CD4-positive, alpha-beta T cell (primary cell): ENCODE measurements at regions not wholly inside any gene's neighbourhood (a gene's known extent, or its start where the extent isn't known, plus 50 kb on each side); places are given as distances from the start of the nearest gene placed in this dataset.

Experiments used
- ATAC-seq: fragments of 200-7000 bp; cut with Tn5 transposase; one replicate; pipeline ENCODE4 v1.10.0; 2022; ENCODE audit warnings: mild to moderate bottlenecking; ENCODE audit not compliant: poor library complexity
- CTCF ChIA-PET: fragments of 350-600 bp; sonication (Branson Sonifier 250); formaldehyde crosslinking; loops from one replicate; lab custom pipeline; 2021; ENCODE audit warnings: antibody characterized with exemption, inconsistent platforms; lab: Charles Lee
- POLR2A ChIA-PET: fragments of 350-600 bp; sonication (Branson Sonifier 250); formaldehyde crosslinking; loops from one replicate; lab custom pipeline; 2021; ENCODE audit warnings: antibody characterized with exemption, inconsistent platforms; lab: Charles Lee
- DNase-seq, 14 experiments: peaks; one replicate each; pipeline ENCODE4 v3.0.0-alpha.2; 2013 to 2020; ENCODE audit warnings: mixed read lengths in 2 of 14
- H3K27ac ChIP-seq, 2 donors: one replicate each; pipeline versions ENCODE4 v1.5.1 to v1.7.0; 2013; ENCODE audit warnings: low read length in 2 of 2, low read depth in 1 of 2, mild to moderate bottlenecking in 1 of 2
- H3K27me3 ChIP-seq, 2 experiments: 1 replicate in 1 of 2; 2 replicates in 1 of 2; pipeline versions ENCODE4 v1.6.1 to v1.7.0; 2013; ENCODE audit warnings: low read length in 2 of 2, control low read depth in 1 of 2, mild to moderate bottlenecking in 1 of 2, moderate library complexity in 1 of 2; ENCODE audit not compliant: insufficient read depth in 2 of 2, control insufficient read depth in 1 of 2
- H3K36me3 ChIP-seq: one replicate; pipeline ENCODE4 v1.6.1; 2013; ENCODE audit warnings: low read length, control low read depth; ENCODE audit not compliant: insufficient read depth
- H3K4me1 ChIP-seq: one replicate; pipeline ENCODE4 v1.6.1; 2013; ENCODE audit warnings: low read length, control low read depth; ENCODE audit not compliant: insufficient read depth
- H3K4me3 ChIP-seq: one replicate; pipeline ENCODE4 v1.5.1; 2013; ENCODE audit warnings: mild to moderate bottlenecking, low read length, moderate library complexity
- H3K9me3 ChIP-seq, 2 experiments: 1 replicate in 1 of 2; 2 replicates in 1 of 2; pipeline versions ENCODE4 v1.6.1 to v1.7.0; 2013; ENCODE audit warnings: low read length in 2 of 2, mild to moderate bottlenecking in 2 of 2, control low read depth in 1 of 2, moderate library complexity in 1 of 2; ENCODE audit not compliant: control insufficient read depth in 1 of 2, insufficient read depth in 1 of 2
- H3K27ac Mint-ChIP-seq: one replicate; pipeline ENCODE4 v1.8.0; 2020; ENCODE audit warnings: mixed read lengths
- H3K27me3 Mint-ChIP-seq: one replicate; pipeline ENCODE4 v1.8.0; 2021; ENCODE audit warnings: mixed read lengths
- H3K36me3 Mint-ChIP-seq: one replicate; pipeline ENCODE4 v1.8.0; 2021; ENCODE audit warnings: low read depth, mixed read lengths
- H3K4me1 Mint-ChIP-seq: one replicate; pipeline ENCODE4 v1.8.0; 2021; ENCODE audit warnings: low read depth, mixed read lengths
- H3K4me3 Mint-ChIP-seq: one replicate; pipeline ENCODE4 v1.8.0; 2020; ENCODE audit warnings: mild to moderate bottlenecking, mixed read lengths
- H3K9me3 Mint-ChIP-seq: one replicate; pipeline ENCODE4 v1.8.0; 2020; ENCODE audit warnings: mixed read lengths
- CTCF ChIP-seq: fragments of 200-600 bp; IDR thresholded peaks from one replicate; pipeline ENCODE4 v1.8.0; 2022; ENCODE audit warnings: antibody characterized with exemption, mild to moderate bottlenecking
- intact Hi-C, 2 experiments: fragments of 100-400 bp; cut with DNase I in 1 of 2; cut with micrococcal nuclease in 1 of 2; formaldehyde crosslinking; loops; one replicate each; pipeline versions ENCODE4 v1.15.1 to v1.9.0; 2023 to 2025; cut with DNase I, micrococcal nuclease

- Histone ChIP-seq H3K9me3 (peaks cover 0 to 4% of the 10 kb centered on the region in 2 experiments), H3K27me3 (no peaks in the 10 kb centered on the region), H3K36me3 (no peaks in the 10 kb centered on the region), H3K27ac (no peak overlapping the region), H3K4me3 (no peak overlapping the region), H3K4me1 (no peaks in the 10 kb centered on the region)
- H3K36me3 Mint-ChIP-seq = no peaks in the 10 kb centered on the region
- H3K27me3 Mint-ChIP-seq = no peaks in the 10 kb centered on the region
- H3K4me3 Mint-ChIP-seq = no peak overlapping the region
- ChIA-PET POLR2A (no interaction called here), CTCF (no interaction called here)
- TF ChIP-seq CTCF = no peak
- H3K9me3 Mint-ChIP-seq = peaks cover 2% of the 10 kb centered on the region
- no peak for ATAC-seq
- no peak for DNase-seq
- H3K4me1 Mint-ChIP-seq = no peaks in the 10 kb centered on the region
- H3K27ac Mint-ChIP-seq = no peak overlapping the region
- intact Hi-C loops = no loop called here
Measured at GRCh38 chr4:85165808-85166207, 199.3 kb upstream of the WDFY3 start.

GRCh38 chr4:85166318-85166717 lies 199.8 kb upstream of the WDFY3 start:
- H3K36me3 Mint-ChIP-seq = no peaks in the 10 kb centered on the region
- no peaks in the 10 kb centered on the region for H3K27me3 ChIP-seq
- ChIA-PET POLR2A (no interaction called here), CTCF (no interaction called here)
- H3K4me3 ChIP-seq = no peak overlapping the region
- no peak for TF ChIP-seq CTCF
- intact Hi-C loops = no loop called here
- no peaks in the 10 kb centered on the region for H3K4me1 Mint-ChIP-seq
- ATAC-seq = no peak
- H3K4me1 ChIP-seq = no peaks in the 10 kb centered on the region
- H3K27ac Mint-ChIP-seq = no peak overlapping the region
- H3K9me3 ChIP-seq = peaks cover 0 to 4% of the 10 kb centered on the region in 2 experiments
- no peaks in the 10 kb centered on the region for H3K27me3 Mint-ChIP-seq
- no peak overlapping the region for H3K4me3 Mint-ChIP-seq
- H3K36me3 ChIP-seq = no peaks in the 10 kb centered on the region
- no peak overlapping the region for H3K27ac ChIP-seq
- H3K9me3 Mint-ChIP-seq = peaks cover 2% of the 10 kb centered on the region
- no peak for DNase-seq

DNA sequence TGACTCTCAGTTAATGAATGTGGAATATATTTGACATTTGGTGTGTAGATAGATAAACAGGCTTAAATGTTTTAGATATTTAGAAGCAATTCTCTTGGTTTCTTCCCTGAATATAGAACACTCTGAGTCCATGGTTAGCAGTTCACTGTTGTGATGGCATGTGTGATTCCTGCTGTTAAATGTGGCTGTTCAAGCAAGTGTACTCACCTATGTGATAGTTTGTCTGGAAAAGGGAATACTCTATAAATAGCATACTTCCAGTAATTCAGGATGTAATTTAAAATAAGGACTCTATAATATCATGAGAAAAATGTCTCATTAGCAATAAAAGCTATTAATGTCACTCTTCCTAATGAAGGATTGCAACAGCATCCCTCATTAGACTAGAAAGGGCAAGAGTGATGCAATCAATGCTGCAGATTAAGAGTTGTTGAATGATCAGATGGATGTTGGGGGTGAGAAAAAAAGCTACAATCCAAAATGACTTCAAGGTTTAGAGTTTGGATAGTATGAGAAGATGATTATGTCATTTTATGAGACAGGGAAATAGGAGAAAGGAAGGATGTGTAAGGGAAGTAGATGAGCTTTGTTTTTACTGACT lies 201.8 kb upstream of the WDFY3 start:
- H3K27ac ChIP-seq = no peak overlapping the region
- ChIA-PET POLR2A (no interaction called here), CTCF (no interaction called here)
- no peaks in the 10 kb centered on the region for H3K36me3 ChIP-seq
- DNase-seq (no peak), ATAC-seq (no peak)
- Mint-ChIP-seq H3K27me3 (no peaks in the 10 kb centered on the region), H3K9me3 (peaks cover 4% of the 10 kb centered on the region), H3K36me3 (no peaks in the 10 kb centered on the region), H3K4me3 (no peak overlapping the region), H3K27ac (no peak overlapping the region), H3K4me1 (no peaks in the 10 kb centered on the region)
- no peak overlapping the region for H3K4me3 ChIP-seq
- H3K9me3 ChIP-seq = peaks cover 0 to 4% of the 10 kb centered on the region in 2 experiments
- intact Hi-C loops = no loop called here
- H3K4me1 ChIP-seq = no peaks in the 10 kb centered on the region
- TF ChIP-seq CTCF = no peak
- H3K27me3 ChIP-seq = no peaks in the 10 kb centered on the region
